Chondrocyte (in vitro differentiated cells): ENCODE measurements at regions not wholly inside any gene's neighbourhood (a gene's known extent, or its start where the extent isn't known, plus 50 kb on each side); places are given as distances from the start of the nearest gene placed in this dataset.

Experiments
- DNase-seq: peaks from one replicate; pipeline ENCODE4 v3.0.0; 2021; ENCODE audit warnings: mixed read lengths, low spot score
- H3K27ac Mint-ChIP-seq: one replicate; pipeline ENCODE4 v1.8.0; 2021; ENCODE audit warnings: mild to moderate bottlenecking, moderate library complexity, mixed read lengths; ENCODE audit not compliant: unreplicated experiment
- H3K27me3 Mint-ChIP-seq: 2 replicates; pipeline ENCODE4 v1.8.0; 2021; ENCODE audit warnings: low read depth, mixed read lengths
- H3K36me3 Mint-ChIP-seq: 2 replicates; pipeline ENCODE4 v1.8.0; 2021; ENCODE audit warnings: low read depth, mixed read lengths
- H3K4me1 Mint-ChIP-seq: 2 replicates; pipeline ENCODE4 v1.8.0; 2021; ENCODE audit warnings: low read depth, mild to moderate bottlenecking, mixed read lengths
- H3K4me3 Mint-ChIP-seq: one replicate; pipeline ENCODE4 v1.8.0; 2021; ENCODE audit warnings: mild to moderate bottlenecking, moderate library complexity, mixed read lengths; ENCODE audit not compliant: unreplicated experiment
- H3K9me3 Mint-ChIP-seq: 2 replicates; pipeline ENCODE4 v1.8.0; 2021; ENCODE audit warnings: low read depth, mixed read lengths
- CTCF ChIP-seq: fragments of 200-600 bp; sonication (generic); IDR thresholded peaks from 2 replicates; pipeline ENCODE4 v1.5.0; 2021; ENCODE audit warnings: antibody characterized with exemption, mild to moderate bottlenecking, moderate library complexity

GRCh38 chr4:114100288-114101031 is 121.0 kb upstream of the ARSJ start:
- no peak overlapping the region for H3K4me3 Mint-ChIP-seq
- no peak overlapping the region for H3K27ac Mint-ChIP-seq
- no peaks in the 10 kb centered on the region for H3K36me3 Mint-ChIP-seq
- no peak for DNase-seq
- no peaks in the 10 kb centered on the region for H3K27me3 Mint-ChIP-seq
- peaks cover 6% of the 10 kb centered on the region for H3K4me1 Mint-ChIP-seq
- H3K9me3 Mint-ChIP-seq = no peaks in the 10 kb centered on the region
- TF ChIP-seq CTCF = no peak

GRCh38 chr4:114103908-114104307 is 124.5 kb upstream of the ARSJ start:
- no peaks in the 10 kb centered on the region for H3K9me3 Mint-ChIP-seq
- no peak for TF ChIP-seq CTCF
- no peak overlapping the region for H3K27ac Mint-ChIP-seq
- no peak for DNase-seq
- H3K4me1 Mint-ChIP-seq = peaks cover 7% of the 10 kb centered on the region
- no peak overlapping the region for H3K4me3 Mint-ChIP-seq
- H3K36me3 Mint-ChIP-seq = no peaks in the 10 kb centered on the region
- H3K27me3 Mint-ChIP-seq = no peaks in the 10 kb centered on the region

- H3K4me3 Mint-ChIP-seq = no peak overlapping the region
- no peak for DNase-seq
- no peaks in the 10 kb centered on the region for H3K9me3 Mint-ChIP-seq
- no peak overlapping the region for H3K27ac Mint-ChIP-seq
- no peaks in the 10 kb centered on the region for H3K36me3 Mint-ChIP-seq
- H3K27me3 Mint-ChIP-seq = no peaks in the 10 kb centered on the region
- no peak for TF ChIP-seq CTCF
- H3K4me1 Mint-ChIP-seq = peaks cover 4% of the 10 kb centered on the region
Measured at GRCh38 chr4:114108869-114109268, 129.4 kb upstream of the ARSJ start.

GRCh38 chr4:114109776-114110175 is 130.3 kb upstream of the ARSJ start:
- H3K36me3 Mint-ChIP-seq = no peaks in the 10 kb centered on the region
- H3K9me3 Mint-ChIP-seq = no peaks in the 10 kb centered on the region
- peaks cover 4% of the 10 kb centered on the region for H3K4me1 Mint-ChIP-seq
- H3K27me3 Mint-ChIP-seq = no peaks in the 10 kb centered on the region
- no peak for TF ChIP-seq CTCF
- no peak overlapping the region for H3K27ac Mint-ChIP-seq
- no peak overlapping the region for H3K4me3 Mint-ChIP-seq
- no peak for DNase-seq

GRCh38 chr4:114115526-114115925 is 136.1 kb upstream of the ARSJ start:
- Mint-ChIP-seq H3K27ac (no peak overlapping the region), H3K9me3 (no peaks in the 10 kb centered on the region), H3K4me1 (no peaks in the 10 kb centered on the region), H3K36me3 (no peaks in the 10 kb centered on the region), H3K4me3 (no peak overlapping the region), H3K27me3 (no peaks in the 10 kb centered on the region)
- no peak for DNase-seq
- TF ChIP-seq CTCF = no peak
